ENCODE measurements at regions not wholly inside any gene's neighbourhood (a gene's known extent, or its start where the extent isn't known, plus 50 kb on each side); places are given as distances from the start of the nearest gene placed in this dataset.

DNA sequence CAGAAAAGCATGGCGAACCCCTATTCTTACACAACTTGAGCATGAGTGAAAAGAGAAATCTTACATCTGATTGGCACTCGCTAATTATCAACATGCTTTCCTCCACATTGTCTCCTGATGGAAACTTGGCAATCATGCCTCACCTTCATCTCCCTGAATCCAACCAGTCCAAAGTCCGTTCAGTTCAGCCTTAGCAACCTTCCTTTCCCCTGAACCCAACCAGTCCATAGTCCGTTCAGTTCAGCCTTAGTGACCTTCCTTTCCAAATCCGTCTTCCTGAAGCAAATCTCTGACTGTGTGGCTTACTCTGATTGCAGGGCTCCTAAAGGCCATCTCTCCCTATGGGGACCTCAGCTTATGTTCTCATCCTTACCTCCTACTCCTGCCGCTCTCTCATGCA lies 538.3 kb upstream of the CLINT1 start:
- Mint-ChIP-seq H3K27ac (no peak overlapping the region), H3K36me3 (ENCODE audit: low read depth) (no peaks in the 10 kb centered on the region), H3K4me3 (no peak overlapping the region), H3K27me3 (peaks cover 5% of the 10 kb centered on the region), H3K4me1 (no peaks in the 10 kb centered on the region), H3K9me3 (no peaks in the 10 kb centered on the region)
- no peak for ATAC-seq (replicated peaks)

- Mint-ChIP-seq H3K27ac (no peak overlapping the region), H3K4me3 (no peak overlapping the region), H3K9me3 (no peaks in the 10 kb centered on the region), H3K36me3 (ENCODE audit: low read depth) (no peaks in the 10 kb centered on the region), H3K27me3 (peaks cover 5% of the 10 kb centered on the region), H3K4me1 (no peaks in the 10 kb centered on the region)
- no peak for ATAC-seq (replicated peaks)
These were observed 535.2 kb upstream of the CLINT1 start for GRCh38 chr5:158394102-158394501.

DNA sequence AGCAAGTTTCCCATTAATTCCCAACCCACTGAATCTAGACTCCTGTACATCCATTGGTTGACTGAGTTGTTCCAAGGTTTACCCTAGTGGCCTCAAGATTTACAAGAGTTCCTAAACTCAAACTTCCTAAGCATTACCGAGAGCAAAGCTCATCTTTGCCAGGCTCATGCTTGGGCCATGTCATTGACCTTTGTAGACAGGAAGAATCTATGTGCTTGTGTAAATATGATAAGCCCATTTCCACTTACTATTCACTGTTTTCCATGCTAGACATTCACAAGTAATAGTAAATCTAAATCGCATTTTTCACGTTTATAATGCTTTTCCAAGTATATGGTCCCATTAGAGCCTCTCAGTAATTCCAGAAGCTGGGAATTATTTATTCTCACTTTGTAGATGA lies 534.5 kb upstream of the CLINT1 start:
- no peak overlapping the region for H3K4me3 Mint-ChIP-seq
- H3K9me3 Mint-ChIP-seq: no peaks in the 10 kb centered on the region
- H3K36me3 Mint-ChIP-seq (ENCODE audit: low read depth): no peaks in the 10 kb centered on the region
- peaks cover 5% of the 10 kb centered on the region for H3K27me3 Mint-ChIP-seq
- H3K4me1 Mint-ChIP-seq: no peaks in the 10 kb centered on the region
- H3K27ac Mint-ChIP-seq: no peak overlapping the region
- no peak for ATAC-seq (replicated peaks)

GRCh38 chr5:158392753-158393152 lies 533.8 kb upstream of the CLINT1 start:
- Mint-ChIP-seq H3K4me3 (no peak overlapping the region), H3K27me3 (peaks cover 5% of the 10 kb centered on the region), H3K27ac (no peak overlapping the region), H3K36me3 (ENCODE audit: low read depth) (no peaks in the 10 kb centered on the region), H3K9me3 (no peaks in the 10 kb centered on the region), H3K4me1 (no peaks in the 10 kb centered on the region)
- no peak for ATAC-seq (replicated peaks)

GRCh38 chr5:158390577-158390976 lies 531.6 kb upstream of the CLINT1 start:
- Mint-ChIP-seq H3K36me3 (ENCODE audit: low read depth) (no peaks in the 10 kb centered on the region), H3K4me1 (no peaks in the 10 kb centered on the region)
- ATAC-seq (replicated peaks): no peak

GRCh38 chr5:158389786-158390185 lies 530.8 kb upstream of the CLINT1 start:
- ATAC-seq (replicated peaks): no peak
- Mint-ChIP-seq H3K27ac (no peak overlapping the region), H3K36me3 (ENCODE audit: low read depth) (no peaks in the 10 kb centered on the region), H3K9me3 (peaks cover 7% of the 10 kb centered on the region), H3K27me3 (no peaks in the 10 kb centered on the region), H3K4me1 (no peaks in the 10 kb centered on the region), H3K4me3 (no peak overlapping the region)

More at GRCh38 chr5:158390577-158390976, 531.6 kb upstream of the CLINT1 start:
- Mint-ChIP-seq H3K27ac (no peak overlapping the region), H3K4me3 (no peak overlapping the region), H3K27me3 (no peaks in the 10 kb centered on the region), H3K9me3 (peaks cover 7% of the 10 kb centered on the region)

DNA sequence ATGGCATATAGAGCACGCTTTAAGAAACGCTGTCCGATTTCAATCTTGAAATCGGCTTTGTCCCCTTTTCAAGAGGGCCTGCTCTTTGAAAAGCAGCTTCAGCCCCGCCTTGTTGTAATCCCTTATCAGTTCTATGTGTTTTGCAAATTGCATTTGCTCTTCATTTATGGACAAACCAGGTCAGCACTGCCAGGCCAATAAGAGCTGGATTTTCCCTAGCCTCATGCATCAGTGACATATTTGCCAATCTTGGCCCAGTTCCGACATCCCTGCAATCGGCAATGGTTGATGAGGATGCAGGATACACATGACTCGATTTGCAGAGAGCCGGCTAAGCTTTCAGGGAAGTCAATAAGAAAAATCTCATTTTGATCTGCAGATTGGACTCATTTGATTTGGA lies 529.1 kb upstream of the CLINT1 start:
- Mint-ChIP-seq H3K36me3 (ENCODE audit: low read depth) (no peaks in the 10 kb centered on the region), H3K27me3 (no peaks in the 10 kb centered on the region), H3K4me1 (no peaks in the 10 kb centered on the region), H3K4me3 (no peak overlapping the region), H3K27ac (no peak overlapping the region), H3K9me3 (peaks cover 7% of the 10 kb centered on the region)
- ATAC-seq (replicated peaks): no peak

DNA sequence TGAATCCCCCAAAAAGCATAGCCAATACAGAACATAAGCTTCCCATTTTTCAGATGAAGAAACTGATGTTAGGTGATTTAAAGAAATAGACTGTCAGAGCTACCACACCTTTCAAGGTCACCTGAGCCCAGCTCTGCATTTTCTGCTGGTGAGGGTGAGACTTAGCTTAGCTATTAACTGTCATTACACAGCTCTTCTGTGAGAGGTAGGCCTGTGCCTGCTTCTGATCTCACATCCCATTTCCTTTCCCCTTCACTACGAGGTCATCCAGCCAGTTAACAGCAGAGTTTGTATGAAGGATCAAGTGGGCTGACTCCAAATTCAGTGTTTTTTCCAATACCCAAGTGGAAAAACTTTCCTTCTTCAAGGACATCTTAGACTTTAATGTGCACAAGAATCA lies 528.6 kb upstream of the CLINT1 start:
- ATAC-seq (replicated peaks): no peak
- no peak overlapping the region for H3K4me3 Mint-ChIP-seq
- no peaks in the 10 kb centered on the region for H3K4me1 Mint-ChIP-seq
- peaks cover 7% of the 10 kb centered on the region for H3K9me3 Mint-ChIP-seq
- no peaks in the 10 kb centered on the region for H3K27me3 Mint-ChIP-seq
- H3K36me3 Mint-ChIP-seq (ENCODE audit: low read depth): no peaks in the 10 kb centered on the region
- H3K27ac Mint-ChIP-seq: no peak overlapping the region

- no peaks in the 10 kb centered on the region for H3K27me3 Mint-ChIP-seq
- peaks cover 7% of the 10 kb centered on the region for H3K9me3 Mint-ChIP-seq
- H3K4me3 Mint-ChIP-seq: no peak overlapping the region
- no peaks in the 10 kb centered on the region for H3K36me3 Mint-ChIP-seq (ENCODE audit: low read depth)
- no peak for ATAC-seq (replicated peaks)
- H3K27ac Mint-ChIP-seq: no peak overlapping the region
- H3K4me1 Mint-ChIP-seq: no peaks in the 10 kb centered on the region
These were observed 527.0 kb upstream of the CLINT1 start for GRCh38 chr5:158385982-158386381.

- H3K36me3 Mint-ChIP-seq (ENCODE audit: low read depth): no peaks in the 10 kb centered on the region
- H3K4me3 Mint-ChIP-seq: no peak overlapping the region
- peak; percentile 38 for ATAC-seq (replicated peaks)
These were observed 525.9 kb upstream of the CLINT1 start for GRCh38 chr5:158384535-158385481.

GRCh38 chr5:158383486-158383885 lies 524.5 kb upstream of the CLINT1 start:
- H3K4me3 Mint-ChIP-seq: no peak overlapping the region
- peaks cover 7% of the 10 kb centered on the region for H3K9me3 Mint-ChIP-seq
- no peak for ATAC-seq (replicated peaks)
- peaks cover 7% of the 10 kb centered on the region for H3K27me3 Mint-ChIP-seq
- H3K36me3 Mint-ChIP-seq (ENCODE audit: low read depth): no peaks in the 10 kb centered on the region
- no peak overlapping the region for H3K27ac Mint-ChIP-seq
- no peaks in the 10 kb centered on the region for H3K4me1 Mint-ChIP-seq

More at GRCh38 chr5:158384535-158385481, 525.9 kb upstream of the CLINT1 start:
- Mint-ChIP-seq H3K27ac (no peak overlapping the region), H3K9me3 (peaks cover 7% of the 10 kb centered on the region), H3K4me1 (no peaks in the 10 kb centered on the region), H3K27me3 (peaks cover 7% of the 10 kb centered on the region)

DNA sequence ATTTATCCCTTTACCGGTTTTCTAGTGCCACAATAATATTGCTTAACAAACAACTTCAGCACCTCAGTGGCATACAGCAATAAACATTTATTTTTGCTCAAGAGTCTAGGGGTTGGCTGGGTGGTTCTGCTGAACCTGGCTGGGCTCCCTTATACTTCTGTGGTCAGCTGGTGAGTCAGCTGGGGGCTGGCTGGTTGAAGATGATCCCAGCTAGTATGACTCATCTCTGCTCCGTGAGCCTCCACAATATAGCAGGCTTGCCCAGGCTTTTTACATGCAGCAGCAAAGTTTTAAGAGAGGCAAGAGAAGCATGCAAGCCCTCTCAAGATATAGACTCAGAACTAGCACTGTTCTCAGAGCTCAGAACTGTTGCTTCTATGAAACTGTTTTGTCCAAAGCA lies 523.5 kb upstream of the CLINT1 start:
- Mint-ChIP-seq H3K9me3 (peaks cover 7% of the 10 kb centered on the region), H3K27me3 (peaks cover 7% of the 10 kb centered on the region), H3K36me3 (ENCODE audit: low read depth) (no peaks in the 10 kb centered on the region), H3K4me3 (no peak overlapping the region), H3K4me1 (no peaks in the 10 kb centered on the region), H3K27ac (no peak overlapping the region)
- peak; percentile 83 for ATAC-seq (replicated peaks)

- Mint-ChIP-seq H3K4me3 (no peak overlapping the region), H3K27me3 (peaks cover 7% of the 10 kb centered on the region), H3K4me1 (no peaks in the 10 kb centered on the region), H3K36me3 (ENCODE audit: low read depth) (no peaks in the 10 kb centered on the region), H3K27ac (no peak overlapping the region), H3K9me3 (peaks cover 7% of the 10 kb centered on the region)
- ATAC-seq (replicated peaks): no peak
These were observed 522.7 kb upstream of the CLINT1 start for GRCh38 chr5:158381614-158382160.

- Mint-ChIP-seq H3K27me3 (peaks cover 8% of the 10 kb centered on the region), H3K27ac (no peak overlapping the region), H3K9me3 (peaks cover 2% of the 10 kb centered on the region), H3K36me3 (ENCODE audit: low read depth) (no peaks in the 10 kb centered on the region), H3K4me1 (no peaks in the 10 kb centered on the region), H3K4me3 (no peak overlapping the region)
- no peak for ATAC-seq (replicated peaks)
These were observed 521.7 kb upstream of the CLINT1 start for GRCh38 chr5:158380661-158381060.

DNA sequence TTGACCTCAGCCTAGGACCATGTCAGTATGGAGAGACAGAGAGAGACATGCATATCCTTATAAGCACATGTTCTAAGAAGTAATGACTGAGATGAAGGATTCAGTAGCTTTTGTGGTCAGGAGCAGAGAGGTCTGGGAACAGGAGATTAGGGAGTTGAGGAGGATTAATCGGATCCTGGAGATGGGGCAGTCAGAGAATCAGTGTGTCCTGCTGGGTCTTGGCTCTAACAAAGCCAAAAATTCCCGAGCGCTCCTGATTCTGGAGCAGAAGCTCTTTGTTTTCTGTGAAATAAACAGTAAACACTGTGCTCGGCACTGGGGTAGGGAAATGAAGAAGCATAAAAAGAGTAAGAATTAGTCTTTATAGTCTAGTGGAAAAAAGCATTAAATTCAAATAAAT lies 520.0 kb upstream of the CLINT1 start:
- H3K27ac Mint-ChIP-seq: no peak overlapping the region
- H3K27me3 Mint-ChIP-seq: peaks cover 9% of the 10 kb centered on the region
- no peak for ATAC-seq (replicated peaks)

More for the DNA sequence above, 520.0 kb upstream of the CLINT1 start:
- Mint-ChIP-seq H3K9me3 (peaks cover 3% of the 10 kb centered on the region), H3K4me3 (no peak overlapping the region), H3K4me1 (no peaks in the 10 kb centered on the region), H3K36me3 (ENCODE audit: low read depth) (no peaks in the 10 kb centered on the region)

Data from activated T-helper 17 cell treated with anti-CD3 and anti-CD28 coated beads, Interleukin-2, amount 50 U/mL, for 72 hours (primary cell).